ENCODE measurements at regions not wholly inside any gene's neighbourhood (a gene's known extent, or its start where the extent isn't known, plus 50 kb on each side); places are given as distances from the start of the nearest gene placed in this dataset.

- Histone ChIP-seq H3K4me3 (ENCODE audit: low read depth, low read length) (no peak overlapping the region), H3K27me3 (ENCODE audit: control insufficient read depth, insufficient read depth, low read length) (no peaks in the 10 kb centered on the region), H3K36me3 (ENCODE audit: control insufficient read depth, insufficient read depth, low read length) (no peaks in the 10 kb centered on the region)
- TF ChIP-seq CTCF (IDR thresholded peaks at IDR 0.05; ENCODE audit: insufficient read depth, low read depth, low read length), result no peak
- DNase-seq (ENCODE audit: low read depth), result no peak
- POLR2A ChIA-PET, result no interaction called here
- CTCF ChIA-PET, result no interaction called here
These were observed 214.3 kb upstream of the EPHA4 start for GRCh38 chr2:221786297-221786926.

- H3K4me3 ChIP-seq (ENCODE audit: low read depth, low read length), result no peak overlapping the region
- no peaks in the 10 kb centered on the region for H3K36me3 ChIP-seq (ENCODE audit: control insufficient read depth, insufficient read depth, low read length)
- no peak for TF ChIP-seq CTCF (IDR thresholded peaks at IDR 0.05; ENCODE audit: insufficient read depth, low read depth, low read length)
- CTCF ChIA-PET, result no interaction called here
- no peaks in the 10 kb centered on the region for H3K27me3 ChIP-seq (ENCODE audit: control insufficient read depth, insufficient read depth, low read length)
- no peak for DNase-seq (ENCODE audit: low read depth)
- POLR2A ChIA-PET, result no interaction called here
These were observed 208.2 kb upstream of the EPHA4 start for GRCh38 chr2:221780281-221780688.

GRCh38 chr2:221779614-221780067 lies 207.5 kb upstream of the EPHA4 start:
- ChIA-PET POLR2A (no interaction called here), CTCF (no interaction called here)
- DNase-seq (ENCODE audit: low read depth), result peak; percentile 15
- H3K27me3 ChIP-seq (ENCODE audit: control insufficient read depth, insufficient read depth, low read length), result no peaks in the 10 kb centered on the region
- TF ChIP-seq CTCF (IDR thresholded peaks at IDR 0.05; ENCODE audit: insufficient read depth, low read depth, low read length), result no peak
- H3K4me3 ChIP-seq (ENCODE audit: low read depth, low read length), result no peak overlapping the region
- H3K36me3 ChIP-seq (ENCODE audit: control insufficient read depth, insufficient read depth, low read length), result no peaks in the 10 kb centered on the region

GRCh38 chr2:221778025-221778424 lies 205.9 kb upstream of the EPHA4 start:
- TF ChIP-seq CTCF (IDR thresholded peaks at IDR 0.05; ENCODE audit: insufficient read depth, low read depth, low read length), result no peak
- no peaks in the 10 kb centered on the region for H3K36me3 ChIP-seq (ENCODE audit: control insufficient read depth, insufficient read depth, low read length)
- POLR2A ChIA-PET, result no interaction called here
- H3K27me3 ChIP-seq (ENCODE audit: control insufficient read depth, insufficient read depth, low read length), result no peaks in the 10 kb centered on the region
- CTCF ChIA-PET, result no interaction called here
- DNase-seq (ENCODE audit: low read depth), result no peak
- H3K4me3 ChIP-seq (ENCODE audit: low read depth, low read length), result no peak overlapping the region

GRCh38 chr2:221777119-221777518 lies 205.0 kb upstream of the EPHA4 start:
- TF ChIP-seq CTCF (IDR thresholded peaks at IDR 0.05; ENCODE audit: insufficient read depth, low read depth, low read length), result no peak
- CTCF ChIA-PET, result no interaction called here
- Histone ChIP-seq H3K36me3 (ENCODE audit: control insufficient read depth, insufficient read depth, low read length) (no peaks in the 10 kb centered on the region), H3K27me3 (ENCODE audit: control insufficient read depth, insufficient read depth, low read length) (no peaks in the 10 kb centered on the region), H3K4me3 (ENCODE audit: low read depth, low read length) (no peak overlapping the region)
- DNase-seq (ENCODE audit: low read depth), result no peak
- POLR2A ChIA-PET, result no interaction called here

Data from BJ (cell line).